ENCODE measurements at regions not wholly inside any gene's neighbourhood (a gene's known extent, or its start where the extent isn't known, plus 50 kb on each side); places are given as distances from the start of the nearest gene placed in this dataset.
"Not testable (repeated sequence)": the region's sequence is repeated elsewhere in the genome, so short reads cannot be mapped to it uniquely, and the experiment has no call there.

GRCh38 chr10:30696416-30697185, 67.0 kb upstream of the LYZL2 start:
- not testable (repeated sequence) for TF ChIP-seq CTCF, POLR2AphosphoS5, POLR2A, EP300 (IDR thresholded peaks at IDR 0.05)
